ENCODE measurements at regions not wholly inside any gene's neighbourhood (a gene's known extent, or its start where the extent isn't known, plus 50 kb on each side); places are given as distances from the start of the nearest gene placed in this dataset.

DNA sequence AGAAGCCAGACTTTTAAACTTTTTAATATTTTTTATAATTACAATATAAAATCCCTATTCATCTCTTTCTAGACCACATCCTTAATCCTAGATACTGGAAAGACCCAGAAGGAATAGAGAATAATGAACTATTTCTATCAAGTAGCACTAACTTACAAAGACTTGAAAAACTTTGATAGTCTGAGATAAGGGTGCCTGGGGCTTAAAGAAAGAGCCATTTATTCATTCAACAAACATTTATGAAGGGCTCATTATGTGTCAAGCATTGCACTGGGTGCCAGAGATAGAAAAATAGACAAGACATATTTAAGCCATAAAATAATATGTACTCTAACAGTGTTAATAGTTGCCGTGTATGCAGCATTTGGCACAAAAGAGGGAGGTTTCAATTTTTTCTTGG, 178.0 kb upstream of the EMCN start:
- DNase-seq (ENCODE audit: low spot score) = no peak
- Histone ChIP-seq H3K27me3 (no peaks in the 10 kb centered on the region), H3K79me2 (no peaks in the 10 kb centered on the region), H3K4me3 (no peak overlapping the region), H2AFZ (no peak overlapping the region), H3K4me2 (no peak overlapping the region), H4K20me1 (ENCODE audit: insufficient read depth, poor library complexity, severe bottlenecking) (no peaks in the 10 kb centered on the region), H3K27ac (no peak overlapping the region), H3K9me3 (ENCODE audit: low read depth) (no peaks in the 10 kb centered on the region), H3K36me3 (replicated peaks; ENCODE audit: insufficient read depth, low read depth) (no peaks in the 10 kb centered on the region), H3K4me1 (ENCODE audit: insufficient read depth) (no peaks in the 10 kb centered on the region), H3K9me2 (replicated peaks; ENCODE audit: insufficient read depth) (no peaks in the 10 kb centered on the region)
- TF ChIP-seq EZH2phosphoT487 (IDR thresholded peaks at IDR 0.05; ENCODE audit: low read depth, severe bottlenecking, unreplicated experiment) (no peak), EZH2 (IDR thresholded peaks at IDR 0.05; ENCODE audit: borderline replicate concordance) (no peak)
- TF ChIP-seq, protein P1, sequence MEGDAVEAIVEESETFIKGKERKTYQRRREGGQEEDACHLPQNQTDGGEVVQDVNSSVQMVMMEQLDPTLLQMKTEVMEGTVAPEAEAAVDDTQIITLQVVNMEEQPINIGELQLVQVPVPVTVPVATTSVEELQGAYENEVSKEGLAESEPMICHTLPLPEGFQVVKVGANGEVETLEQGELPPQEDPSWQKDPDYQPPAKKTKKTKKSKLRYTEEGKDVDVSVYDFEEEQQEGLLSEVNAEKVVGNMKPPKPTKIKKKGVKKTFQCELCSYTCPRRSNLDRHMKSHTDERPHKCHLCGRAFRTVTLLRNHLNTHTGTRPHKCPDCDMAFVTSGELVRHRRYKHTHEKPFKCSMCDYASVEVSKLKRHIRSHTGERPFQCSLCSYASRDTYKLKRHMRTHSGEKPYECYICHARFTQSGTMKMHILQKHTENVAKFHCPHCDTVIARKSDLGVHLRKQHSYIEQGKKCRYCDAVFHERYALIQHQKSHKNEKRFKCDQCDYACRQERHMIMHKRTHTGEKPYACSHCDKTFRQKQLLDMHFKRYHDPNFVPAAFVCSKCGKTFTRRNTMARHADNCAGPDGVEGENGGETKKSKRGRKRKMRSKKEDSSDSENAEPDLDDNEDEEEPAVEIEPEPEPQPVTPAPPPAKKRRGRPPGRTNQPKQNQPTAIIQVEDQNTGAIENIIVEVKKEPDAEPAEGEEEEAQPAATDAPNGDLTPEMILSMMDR (IDR thresholded peaks at IDR 0.05; ENCODE audit: poor library complexity) = no peak
- WGBS (ENCODE audit: low lambda C conversion rate, missing lambda C conversion rate) = 58% methylated on average over 1 of the region's 1 CpG

DNA sequence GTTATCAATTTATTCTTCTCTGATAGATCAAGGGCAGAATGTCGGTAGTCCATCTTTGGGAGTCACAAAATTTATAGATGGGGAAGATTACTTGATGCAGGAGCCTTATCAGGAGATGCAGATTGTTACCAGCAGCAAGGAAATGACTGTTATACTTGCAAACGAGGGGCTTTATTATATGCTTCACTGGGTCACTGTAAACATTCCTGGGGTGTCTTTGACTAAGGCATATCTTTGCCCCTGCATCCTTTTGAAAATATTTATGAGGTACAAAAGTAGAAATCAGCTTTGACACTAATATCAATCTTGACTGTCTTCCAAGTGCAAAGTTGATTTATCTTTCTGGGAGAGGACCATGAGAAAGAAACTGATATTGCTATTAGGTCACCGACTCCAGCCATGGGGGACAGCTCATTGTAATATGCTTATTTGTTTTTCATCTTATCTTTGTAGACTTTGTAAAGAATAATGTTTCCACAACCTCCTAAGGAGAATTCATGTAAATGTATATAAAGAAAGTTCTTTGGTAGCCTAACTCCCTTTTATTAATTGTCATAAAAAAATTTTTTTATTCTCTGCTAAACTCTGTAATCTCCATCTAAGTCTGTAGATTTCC, 177.3 kb upstream of the EMCN start:
- H3K4me2 ChIP-seq = no peak overlapping the region
- no peaks in the 10 kb centered on the region for H3K79me2 ChIP-seq
- H3K4me3 ChIP-seq = no peak overlapping the region
- no peak overlapping the region for H3K27ac ChIP-seq
- no peaks in the 10 kb centered on the region for H3K9me3 ChIP-seq (ENCODE audit: low read depth)
- H3K9me2 ChIP-seq (replicated peaks; ENCODE audit: insufficient read depth) = no peaks in the 10 kb centered on the region
- H3K27me3 ChIP-seq = no peaks in the 10 kb centered on the region
- TF ChIP-seq EZH2phosphoT487 (IDR thresholded peaks at IDR 0.05; ENCODE audit: low read depth, severe bottlenecking, unreplicated experiment) (no peak), EZH2 (IDR thresholded peaks at IDR 0.05; ENCODE audit: borderline replicate concordance) (no peak)
- TF ChIP-seq, protein P1 (IDR thresholded peaks at IDR 0.05; ENCODE audit: poor library complexity) = no peak
- no peak overlapping the region for H2AFZ ChIP-seq
- H3K4me1 ChIP-seq (ENCODE audit: insufficient read depth) = no peaks in the 10 kb centered on the region
- H4K20me1 ChIP-seq (ENCODE audit: insufficient read depth, poor library complexity, severe bottlenecking) = no peaks in the 10 kb centered on the region
- DNase-seq (ENCODE audit: low spot score) = no peak
- WGBS (ENCODE audit: low lambda C conversion rate, missing lambda C conversion rate) = 55% methylated on average over 3 of the region's 3 CpGs
- no peaks in the 10 kb centered on the region for H3K36me3 ChIP-seq (replicated peaks; ENCODE audit: insufficient read depth, low read depth)

DNA sequence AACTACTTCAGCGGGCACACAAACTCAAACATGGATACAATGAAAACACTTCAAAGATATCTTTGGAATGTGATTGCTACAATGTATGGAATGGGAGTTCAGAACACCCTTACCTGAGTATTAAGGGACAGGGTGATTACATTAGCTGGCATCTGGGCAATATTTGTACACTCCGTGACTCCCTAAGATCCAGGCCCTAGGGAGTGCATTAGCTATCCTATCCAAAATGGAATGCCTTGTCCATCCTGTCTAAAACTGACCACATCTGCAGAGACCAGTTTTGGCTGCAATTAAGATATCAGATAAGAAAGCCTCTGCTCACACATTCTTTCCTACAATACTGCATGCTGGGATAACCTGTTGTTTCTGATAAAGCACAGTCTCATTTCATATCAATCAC, 176.6 kb upstream of the EMCN start:
- no peaks in the 10 kb centered on the region for H3K79me2 ChIP-seq
- WGBS (ENCODE audit: low lambda C conversion rate, missing lambda C conversion rate) = 76% methylated on average over 2 of the region's 2 CpGs
- H3K27me3 ChIP-seq = no peaks in the 10 kb centered on the region
- no peak overlapping the region for H2AFZ ChIP-seq
- no peak for DNase-seq (ENCODE audit: low spot score)
- TF ChIP-seq EZH2phosphoT487 (IDR thresholded peaks at IDR 0.05; ENCODE audit: low read depth, severe bottlenecking, unreplicated experiment) = no peak
- TF ChIP-seq, protein P1 (IDR thresholded peaks at IDR 0.05; ENCODE audit: poor library complexity) = no peak
- no peak for TF ChIP-seq EZH2 (IDR thresholded peaks at IDR 0.05; ENCODE audit: borderline replicate concordance)
- no peaks in the 10 kb centered on the region for H3K9me3 ChIP-seq (ENCODE audit: low read depth)
- H3K9me2 ChIP-seq (replicated peaks; ENCODE audit: insufficient read depth) = no peaks in the 10 kb centered on the region
- no peak overlapping the region for H3K27ac ChIP-seq
- no peaks in the 10 kb centered on the region for H3K36me3 ChIP-seq (replicated peaks; ENCODE audit: insufficient read depth, low read depth)
- no peak overlapping the region for H3K4me3 ChIP-seq
- no peak overlapping the region for H3K4me2 ChIP-seq
- no peaks in the 10 kb centered on the region for H3K4me1 ChIP-seq (ENCODE audit: insufficient read depth)
- no peaks in the 10 kb centered on the region for H4K20me1 ChIP-seq (ENCODE audit: insufficient read depth, poor library complexity, severe bottlenecking)
